Vagina (tissue), 2 donors: ENCODE measurements at regions not wholly inside any gene's neighbourhood (a gene's known extent, or its start where the extent isn't known, plus 50 kb on each side); places are given as distances from the start of the nearest gene placed in this dataset.

Source experiments
- CTCF ChIP-seq, 3 experiments: fragments of 450-650 bp in 2 of 3; fragments of 200-600 bp in 1 of 3; sonication (generic) in 1 of 3; IDR thresholded peaks; one replicate each; pipeline ENCODE4 v1.5.1; 2017 to 2019; ENCODE audit warnings: antibody characterized with exemption in 3 of 3, mild to moderate bottlenecking in 2 of 3, moderate library complexity in 2 of 3
- POLR2A ChIP-seq, 2 donors: fragments of 450-650 bp; IDR thresholded peaks; one replicate each; pipeline ENCODE4 v1.6.1; 2017; ENCODE audit warnings: antibody characterized with exemption in 2 of 2, mild to moderate bottlenecking in 2 of 2, moderate library complexity in 2 of 2

- no peak for TF ChIP-seq CTCF (IDR thresholded peaks at IDR 0.05)
- TF ChIP-seq POLR2A (IDR thresholded peaks at IDR 0.05): no peak
Measured at GRCh38 chr21:32881458-32881857, 109.9 kb upstream of the PAXBP1 start.
